Type B pancreatic cell (in vitro differentiated cells): ENCODE measurements at regions not wholly inside any gene's neighbourhood (a gene's known extent, or its start where the extent isn't known, plus 50 kb on each side); places are given as distances from the start of the nearest gene placed in this dataset.

Experiments
- DNase-seq: peaks from one replicate; pipeline ENCODE4 v3.0.0; 2021; ENCODE audit warnings: mixed read lengths; ENCODE audit not compliant: unreplicated experiment; ENCODE audit errors: extremely low spot score
- H3K27ac Mint-ChIP-seq: 2 replicates; pipeline ENCODE4 v1.8.0; 2021; ENCODE audit warnings: mild to moderate bottlenecking, mixed read lengths
- H3K27me3 Mint-ChIP-seq: 2 replicates; pipeline ENCODE4 v1.8.0; 2021; ENCODE audit warnings: mixed read lengths
- H3K36me3 Mint-ChIP-seq: 2 replicates; pipeline ENCODE4 v1.8.0; 2021; ENCODE audit warnings: mixed read lengths
- H3K4me1 Mint-ChIP-seq: one replicate; pipeline ENCODE4 v1.8.0; 2021; ENCODE audit warnings: mixed read lengths; ENCODE audit not compliant: unreplicated experiment
- H3K4me3 Mint-ChIP-seq: 2 replicates; pipeline ENCODE4 v1.8.0; 2021; ENCODE audit warnings: mild to moderate bottlenecking, mixed read lengths
- H3K9me3 Mint-ChIP-seq: 2 replicates; pipeline ENCODE4 v1.8.0; 2021; ENCODE audit warnings: mixed read lengths
- TF ChIP-seq, protein P1 (sequence below): fragments of 200-600 bp; sonication (generic); conservative IDR thresholded peaks from 2 replicates; pipeline ENCODE4 v1.5.0; 2021; ENCODE audit warnings: antibody characterized with exemption, mild to moderate bottlenecking

DNA sequence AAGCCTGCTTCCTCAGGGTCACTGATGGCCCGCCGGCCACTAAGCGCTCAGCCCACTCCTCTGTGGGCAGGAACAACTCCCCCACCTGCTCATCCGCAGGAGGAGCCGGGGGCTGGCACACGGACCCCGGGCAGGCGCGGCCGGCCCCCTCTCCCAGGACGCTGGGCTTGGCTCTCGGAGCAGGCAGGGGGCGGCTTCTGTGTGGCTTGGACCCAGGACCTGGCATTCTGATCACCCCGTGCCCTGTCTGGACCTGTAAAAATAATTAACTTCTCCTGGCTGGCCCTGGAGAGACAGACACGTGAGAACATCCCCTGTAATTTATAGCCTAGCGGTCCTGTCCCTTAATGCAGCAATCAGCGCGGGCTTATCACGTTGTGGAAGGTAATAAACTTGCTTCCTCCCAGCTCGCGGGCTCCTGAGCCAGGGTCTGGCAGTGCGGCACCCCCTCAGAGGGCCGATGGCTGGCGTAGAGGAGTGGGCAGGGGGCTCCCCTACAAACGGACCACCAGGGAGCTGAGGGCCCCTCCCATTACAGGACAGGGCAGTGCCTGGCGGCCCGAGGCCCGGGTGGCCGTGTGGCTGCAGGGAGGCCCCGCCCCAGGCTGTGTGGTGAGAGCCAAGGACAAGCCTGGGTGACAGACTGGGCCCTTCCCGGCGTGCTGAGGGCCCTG, 84.5 kb upstream of the NKX1-1 start:
- no peak overlapping the region for H3K27ac Mint-ChIP-seq
- no peaks in the 10 kb centered on the region for H3K4me1 Mint-ChIP-seq
- H3K36me3 Mint-ChIP-seq, result peaks cover 6% of the 10 kb centered on the region
- no peak for DNase-seq
- TF ChIP-seq, protein P1, sequence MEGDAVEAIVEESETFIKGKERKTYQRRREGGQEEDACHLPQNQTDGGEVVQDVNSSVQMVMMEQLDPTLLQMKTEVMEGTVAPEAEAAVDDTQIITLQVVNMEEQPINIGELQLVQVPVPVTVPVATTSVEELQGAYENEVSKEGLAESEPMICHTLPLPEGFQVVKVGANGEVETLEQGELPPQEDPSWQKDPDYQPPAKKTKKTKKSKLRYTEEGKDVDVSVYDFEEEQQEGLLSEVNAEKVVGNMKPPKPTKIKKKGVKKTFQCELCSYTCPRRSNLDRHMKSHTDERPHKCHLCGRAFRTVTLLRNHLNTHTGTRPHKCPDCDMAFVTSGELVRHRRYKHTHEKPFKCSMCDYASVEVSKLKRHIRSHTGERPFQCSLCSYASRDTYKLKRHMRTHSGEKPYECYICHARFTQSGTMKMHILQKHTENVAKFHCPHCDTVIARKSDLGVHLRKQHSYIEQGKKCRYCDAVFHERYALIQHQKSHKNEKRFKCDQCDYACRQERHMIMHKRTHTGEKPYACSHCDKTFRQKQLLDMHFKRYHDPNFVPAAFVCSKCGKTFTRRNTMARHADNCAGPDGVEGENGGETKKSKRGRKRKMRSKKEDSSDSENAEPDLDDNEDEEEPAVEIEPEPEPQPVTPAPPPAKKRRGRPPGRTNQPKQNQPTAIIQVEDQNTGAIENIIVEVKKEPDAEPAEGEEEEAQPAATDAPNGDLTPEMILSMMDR, result no peak
- H3K27me3 Mint-ChIP-seq, result peaks cover 32% of the 10 kb centered on the region
- H3K4me3 Mint-ChIP-seq, result no peak overlapping the region
- peaks cover 8% of the 10 kb centered on the region for H3K9me3 Mint-ChIP-seq

DNA sequence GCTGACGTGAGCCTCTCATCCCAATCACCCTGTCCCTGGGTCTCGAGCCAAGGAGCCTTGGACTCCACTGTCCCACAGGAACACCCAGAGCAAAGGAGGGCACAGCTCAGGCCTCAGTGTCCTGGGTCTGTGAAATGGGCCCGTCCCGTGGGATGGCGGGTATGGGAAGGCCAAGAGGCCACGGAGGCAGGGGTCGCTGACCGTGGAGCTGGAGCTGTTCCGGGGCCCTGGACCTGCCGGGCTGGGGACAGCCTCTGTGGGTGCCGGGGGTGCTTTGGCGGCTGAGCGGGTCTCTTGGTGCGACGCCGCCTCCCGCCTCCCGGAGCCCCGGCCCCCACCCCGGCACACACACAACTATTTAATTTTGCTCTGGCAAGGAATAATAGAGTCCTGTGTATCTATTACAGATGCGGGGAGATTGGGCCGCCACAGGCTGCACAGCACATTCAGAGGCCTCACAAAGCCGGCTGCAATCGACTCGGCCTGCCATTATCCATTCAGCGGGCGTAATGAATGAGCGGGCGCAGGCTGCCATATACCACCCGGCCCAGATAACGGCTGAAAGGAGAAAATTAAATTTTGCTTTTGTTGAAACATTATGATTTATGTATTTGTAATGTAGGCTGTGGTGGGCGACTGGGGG, 83.9 kb upstream of the NKX1-1 start:
- TF ChIP-seq, protein P1, result no peak
- H3K9me3 Mint-ChIP-seq, result peaks cover 8% of the 10 kb centered on the region
- H3K27me3 Mint-ChIP-seq, result peaks cover 30% of the 10 kb centered on the region
- H3K27ac Mint-ChIP-seq, result no peak overlapping the region
- no peak overlapping the region for H3K4me3 Mint-ChIP-seq
- H3K4me1 Mint-ChIP-seq, result no peaks in the 10 kb centered on the region
- no peak for DNase-seq
- H3K36me3 Mint-ChIP-seq, result peaks cover 6% of the 10 kb centered on the region

DNA sequence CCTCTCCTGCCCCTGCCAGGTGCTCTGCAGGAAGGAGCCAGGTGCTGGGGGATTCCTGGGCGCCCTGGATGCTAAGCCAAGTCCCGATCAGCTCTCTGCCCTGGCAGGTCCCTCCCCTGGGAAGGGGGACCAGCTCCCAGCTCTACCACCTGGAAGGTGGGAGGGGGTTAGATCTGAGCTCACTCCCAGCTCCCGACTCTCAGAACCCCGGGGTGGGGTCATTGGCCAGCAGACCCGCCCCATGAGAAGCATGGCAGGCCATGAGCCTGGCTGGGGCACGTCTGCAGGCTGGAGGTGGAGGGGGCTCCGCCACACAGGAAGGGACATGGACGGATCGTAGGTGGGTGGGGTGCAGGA, 83.4 kb upstream of the NKX1-1 start:
- no peak overlapping the region for H3K27ac Mint-ChIP-seq
- no peak for DNase-seq
- H3K36me3 Mint-ChIP-seq, result peaks cover 6% of the 10 kb centered on the region
- no peaks in the 10 kb centered on the region for H3K4me1 Mint-ChIP-seq
- no peak overlapping the region for H3K4me3 Mint-ChIP-seq
- peaks cover 29% of the 10 kb centered on the region for H3K27me3 Mint-ChIP-seq
- TF ChIP-seq, protein P1, result no peak
- peaks cover 8% of the 10 kb centered on the region for H3K9me3 Mint-ChIP-seq

DNA sequence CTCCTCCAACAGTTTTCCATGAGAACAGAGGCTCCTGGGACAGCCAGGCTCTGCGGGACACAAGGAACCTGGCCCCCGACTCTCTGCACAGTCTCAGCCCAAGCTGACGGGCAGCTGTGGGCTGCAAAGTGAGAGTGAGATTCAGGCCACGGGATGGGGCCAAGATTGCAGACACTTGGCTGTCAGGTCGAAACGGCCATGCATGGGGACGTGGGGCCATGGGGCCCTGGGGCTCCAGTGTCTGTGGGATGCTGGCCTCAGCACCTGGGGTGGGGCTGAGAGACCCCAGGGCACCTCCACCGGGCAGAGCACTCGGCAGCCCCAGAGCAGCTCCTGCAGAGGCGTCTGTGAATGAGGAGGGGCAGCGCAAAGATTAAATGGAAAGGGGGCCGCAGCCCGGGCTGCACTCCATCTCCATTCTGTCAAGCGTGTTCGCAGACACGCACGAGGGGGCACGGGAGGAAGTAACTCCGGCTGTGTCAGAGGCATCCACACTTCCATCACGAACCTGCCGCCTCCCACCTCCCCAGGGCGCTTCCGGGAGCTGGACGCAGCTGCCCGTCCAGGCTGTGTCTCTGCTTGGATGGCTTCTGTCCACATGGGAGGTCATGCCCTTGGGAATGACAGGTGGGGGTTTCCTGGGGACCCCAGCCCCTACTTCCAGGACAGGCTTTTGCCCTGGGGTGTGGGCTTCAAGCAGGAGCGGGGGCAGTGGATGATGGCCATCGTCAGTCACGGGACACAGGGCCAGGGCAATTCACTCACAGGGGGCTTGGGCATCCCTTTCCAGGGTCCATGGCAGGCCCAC, 82.8 kb upstream of the NKX1-1 start:
- Mint-ChIP-seq H3K36me3 (peaks cover 6% of the 10 kb centered on the region), H3K9me3 (peaks cover 8% of the 10 kb centered on the region), H3K4me3 (no peak overlapping the region), H3K4me1 (no peaks in the 10 kb centered on the region), H3K27me3 (peaks cover 24% of the 10 kb centered on the region), H3K27ac (no peak overlapping the region)
- no peak for DNase-seq
- TF ChIP-seq, protein P1, result no peak

DNA sequence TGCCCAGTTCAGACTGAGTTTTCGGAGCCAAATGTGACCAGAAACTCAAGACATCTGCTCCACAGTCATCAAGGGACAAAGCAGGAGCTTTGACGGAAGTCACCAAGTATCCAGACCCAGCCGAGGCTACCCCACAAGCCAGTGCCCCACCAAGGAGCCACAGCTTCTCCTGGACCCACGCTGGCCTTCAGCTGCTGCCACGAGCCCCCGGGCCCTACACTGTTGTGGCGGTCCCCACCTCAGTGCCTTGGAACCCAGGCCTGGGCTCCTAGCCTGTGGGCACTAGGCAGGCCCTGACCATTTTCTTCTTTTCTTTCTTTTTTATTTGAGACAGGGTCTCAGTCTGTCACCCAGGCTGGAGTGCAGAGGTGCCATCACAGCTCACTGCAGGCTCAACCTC, 82.1 kb upstream of the NKX1-1 start:
- TF ChIP-seq, protein P1, result no peak
- Mint-ChIP-seq H3K9me3 (peaks cover 10% of the 10 kb centered on the region), H3K27ac (no peak overlapping the region), H3K4me3 (no peak overlapping the region), H3K36me3 (peaks cover 6% of the 10 kb centered on the region), H3K4me1 (no peaks in the 10 kb centered on the region), H3K27me3 (peaks cover 26% of the 10 kb centered on the region)
- DNase-seq, result no peak
